GM06990 (cell line): ENCODE measurements at regions not wholly inside any gene's neighbourhood (a gene's known extent, or its start where the extent isn't known, plus 50 kb on each side); places are given as distances from the start of the nearest gene placed in this dataset.

ENCODE experiments used
- DNase-seq: peaks from one replicate; pipeline ENCODE4 v3.0.0-alpha.2; 2011; ENCODE audit not compliant: insufficient read length; ENCODE audit errors: extremely low read depth
- H3K27me3 ChIP-seq: replicated peaks from 2 replicates; pipeline ENCODE4 v1.6.0; 2011; ENCODE audit warnings: low read length; ENCODE audit not compliant: control insufficient read depth, insufficient read depth
- H3K36me3 ChIP-seq: 2 replicates; pipeline ENCODE4 v1.5.1; 2011; ENCODE audit warnings: low read length; ENCODE audit not compliant: control insufficient read depth, insufficient read depth
- H3K4me3 ChIP-seq: replicated peaks from 2 replicates; pipeline ENCODE4 v1.5.1; 2011; ENCODE audit warnings: low read depth, mild to moderate bottlenecking, control low read depth, low read length
- TF ChIP-seq, protein P1 (sequence below): IDR thresholded peaks from 2 replicates; pipeline ENCODE4 v1.5.1; 2011; ENCODE audit warnings: low read length, control low read depth, mild to moderate bottlenecking, inconsistent platforms; ENCODE audit not compliant: insufficient read depth, poor library complexity, severe bottlenecking

DNA sequence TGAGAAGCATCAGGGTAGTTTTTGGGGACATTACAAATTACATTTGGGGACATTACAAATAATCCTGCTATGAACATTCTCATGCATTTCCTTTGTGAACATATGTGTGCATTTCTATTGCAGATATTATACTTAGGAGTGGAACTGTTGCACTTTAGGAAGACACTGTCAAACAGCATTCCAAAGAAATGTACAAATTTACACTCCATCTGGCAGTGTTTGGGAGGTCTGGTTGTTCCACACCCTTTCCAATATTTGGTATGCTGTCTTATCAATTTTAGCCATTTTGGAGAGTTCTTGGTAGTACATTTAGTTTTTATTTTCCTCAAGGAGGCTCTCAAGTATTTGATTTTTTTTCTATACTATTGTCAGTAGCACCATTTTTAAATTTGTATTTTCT is 419.1 kb upstream of the ARHGEF26 start:
- no peaks in the 10 kb centered on the region for H3K36me3 ChIP-seq
- no peaks in the 10 kb centered on the region for H3K27me3 ChIP-seq
- no peak overlapping the region for H3K4me3 ChIP-seq
- TF ChIP-seq, protein P1, sequence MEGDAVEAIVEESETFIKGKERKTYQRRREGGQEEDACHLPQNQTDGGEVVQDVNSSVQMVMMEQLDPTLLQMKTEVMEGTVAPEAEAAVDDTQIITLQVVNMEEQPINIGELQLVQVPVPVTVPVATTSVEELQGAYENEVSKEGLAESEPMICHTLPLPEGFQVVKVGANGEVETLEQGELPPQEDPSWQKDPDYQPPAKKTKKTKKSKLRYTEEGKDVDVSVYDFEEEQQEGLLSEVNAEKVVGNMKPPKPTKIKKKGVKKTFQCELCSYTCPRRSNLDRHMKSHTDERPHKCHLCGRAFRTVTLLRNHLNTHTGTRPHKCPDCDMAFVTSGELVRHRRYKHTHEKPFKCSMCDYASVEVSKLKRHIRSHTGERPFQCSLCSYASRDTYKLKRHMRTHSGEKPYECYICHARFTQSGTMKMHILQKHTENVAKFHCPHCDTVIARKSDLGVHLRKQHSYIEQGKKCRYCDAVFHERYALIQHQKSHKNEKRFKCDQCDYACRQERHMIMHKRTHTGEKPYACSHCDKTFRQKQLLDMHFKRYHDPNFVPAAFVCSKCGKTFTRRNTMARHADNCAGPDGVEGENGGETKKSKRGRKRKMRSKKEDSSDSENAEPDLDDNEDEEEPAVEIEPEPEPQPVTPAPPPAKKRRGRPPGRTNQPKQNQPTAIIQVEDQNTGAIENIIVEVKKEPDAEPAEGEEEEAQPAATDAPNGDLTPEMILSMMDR, result no peak
- DNase-seq, result no peak

DNA sequence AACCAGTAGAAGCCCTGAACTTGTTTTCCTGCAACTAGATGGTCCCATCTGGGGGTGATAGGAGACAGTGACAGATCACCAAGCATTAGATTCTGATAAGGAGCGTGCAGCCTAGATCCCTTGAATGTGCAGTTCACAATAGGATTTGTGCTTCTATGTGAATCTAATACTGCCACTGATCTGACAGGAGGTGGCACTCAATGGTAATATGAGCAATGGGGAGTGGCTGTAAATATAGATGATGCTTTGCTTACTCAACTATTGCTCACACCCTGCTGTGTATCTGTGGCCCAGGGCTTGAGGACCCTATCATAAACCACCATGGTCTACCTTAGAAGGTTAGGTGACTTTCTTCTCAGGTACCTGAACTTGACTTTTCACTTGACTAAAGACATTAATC is 417.1 kb upstream of the ARHGEF26 start:
- Histone ChIP-seq H3K27me3 (no peaks in the 10 kb centered on the region), H3K4me3 (no peak overlapping the region), H3K36me3 (no peaks in the 10 kb centered on the region)
- DNase-seq, result no peak
- TF ChIP-seq, protein P1, result no peak

DNA sequence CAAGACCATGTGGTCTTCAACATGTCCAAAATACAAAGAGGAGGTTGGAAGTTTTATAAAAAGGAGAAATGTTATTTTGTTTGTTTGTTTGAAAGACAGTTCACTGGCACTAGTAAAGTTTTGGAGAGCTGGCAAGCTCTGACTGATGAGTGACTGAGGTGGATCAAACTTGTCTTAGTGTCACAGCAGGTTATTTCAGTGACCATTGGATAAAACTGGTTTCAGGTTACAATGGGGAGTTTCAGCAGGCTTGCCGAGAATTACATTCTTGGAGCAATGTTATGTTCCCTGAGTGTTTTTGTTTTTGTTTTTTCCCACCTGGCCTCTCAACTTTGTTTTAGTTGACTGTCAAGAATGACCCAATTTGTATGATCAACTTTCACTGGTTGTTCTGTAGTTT is 414.5 kb upstream of the ARHGEF26 start:
- H3K36me3 ChIP-seq, result no peaks in the 10 kb centered on the region
- TF ChIP-seq, protein P1, result no peak
- H3K27me3 ChIP-seq, result no peaks in the 10 kb centered on the region
- no peak overlapping the region for H3K4me3 ChIP-seq
- DNase-seq, result no peak

DNA sequence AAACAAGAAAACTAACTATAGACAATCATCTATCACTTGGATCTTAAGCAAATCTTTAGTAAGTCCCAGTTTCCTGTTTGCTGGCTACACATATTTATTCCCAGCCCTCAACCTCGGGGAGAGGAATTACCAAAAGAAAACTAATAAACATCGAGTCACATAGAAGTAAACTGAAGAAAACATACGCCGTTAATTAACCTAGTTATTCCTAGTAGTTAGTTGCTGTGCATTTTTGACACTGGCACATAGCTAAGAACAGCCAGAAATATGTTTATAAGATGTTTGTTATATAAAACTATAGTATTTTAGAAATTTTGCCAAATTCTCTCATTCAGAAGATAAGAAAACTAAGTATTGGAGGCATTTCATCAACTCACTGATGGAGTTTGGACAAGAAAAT is 407.2 kb upstream of the ARHGEF26 start:
- H3K27me3 ChIP-seq, result no peaks in the 10 kb centered on the region
- no peaks in the 10 kb centered on the region for H3K36me3 ChIP-seq
- H3K4me3 ChIP-seq, result no peak overlapping the region
- DNase-seq, result no peak
- TF ChIP-seq, protein P1, result no peak

DNA sequence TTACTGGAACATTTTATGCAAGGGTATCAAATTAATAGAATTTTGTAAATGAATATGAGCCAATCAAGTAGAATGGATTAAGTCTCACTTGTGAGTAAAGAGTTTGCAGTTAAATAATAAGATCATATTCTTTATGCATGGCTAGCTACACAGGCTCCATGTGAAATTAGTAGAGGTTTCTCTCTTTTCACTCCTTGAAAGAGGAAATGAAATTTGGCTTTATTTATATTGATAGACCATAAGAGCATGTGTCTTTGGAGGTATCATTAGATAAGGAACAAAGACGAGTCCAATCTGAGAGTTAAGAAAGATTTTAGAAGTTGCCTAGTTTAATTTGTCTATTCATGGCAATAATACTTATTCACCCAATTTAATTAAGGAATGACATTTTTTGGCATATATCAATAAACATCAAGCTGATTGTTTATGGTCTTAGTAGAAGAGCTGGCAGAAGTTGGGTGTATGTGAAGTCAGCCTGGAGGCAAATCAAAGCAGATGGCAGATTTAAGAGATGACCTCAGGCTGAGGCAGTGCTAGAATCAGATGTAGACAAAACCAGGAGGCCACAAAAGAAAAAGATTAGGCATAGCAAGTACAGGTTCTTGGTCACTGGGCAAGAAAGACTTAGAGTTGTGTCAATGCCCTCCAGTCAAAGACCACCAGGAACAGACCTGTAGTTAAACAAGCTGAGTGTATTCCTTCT is 406.5 kb upstream of the ARHGEF26 start:
- no peaks in the 10 kb centered on the region for H3K36me3 ChIP-seq
- no peaks in the 10 kb centered on the region for H3K27me3 ChIP-seq
- H3K4me3 ChIP-seq, result no peak overlapping the region
- DNase-seq, result no peak
- TF ChIP-seq, protein P1, result no peak

DNA sequence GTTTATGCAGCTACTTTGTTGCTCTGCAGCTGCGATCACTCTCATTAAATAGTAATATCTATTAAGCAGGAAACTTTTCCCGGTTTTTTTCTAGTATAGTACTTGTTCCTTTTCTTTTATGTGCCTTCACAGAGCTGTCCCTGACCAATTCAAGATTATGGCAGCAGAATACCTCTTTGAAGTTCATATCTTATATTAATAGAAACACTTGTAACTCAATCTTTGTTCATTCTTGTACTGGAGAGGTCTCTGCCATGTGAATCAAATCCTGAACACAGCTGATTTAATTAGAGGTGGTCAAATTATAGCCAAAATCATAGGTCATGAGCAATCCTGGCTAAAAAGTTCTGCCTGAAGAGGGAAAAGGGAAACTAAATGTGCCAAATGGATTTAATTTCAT is 399.0 kb upstream of the ARHGEF26 start:
- no peak for DNase-seq
- Histone ChIP-seq H3K4me3 (no peak overlapping the region), H3K27me3 (no peaks in the 10 kb centered on the region), H3K36me3 (no peaks in the 10 kb centered on the region)
- TF ChIP-seq, protein P1, result no peak
